Right lobe of liver (tissue), 6 donors: ENCODE measurements at regions not wholly inside any gene's neighbourhood (a gene's known extent, or its start where the extent isn't known, plus 50 kb on each side); places are given as distances from the start of the nearest gene placed in this dataset.

Experiments
- ATAC-seq, 4 donors: fragments of 200-7000 bp; cut with Tn5 transposase; one replicate each; pipeline ENCODE4 v1.9.1; 2020; ENCODE audit warnings: mild to moderate bottlenecking in 4 of 4, moderate library complexity in 4 of 4
- DNase-seq, 3 donors: peaks; one replicate each; pipeline ENCODE4 v3.0.0-alpha.2; 2020
- H3K27ac ChIP-seq, 3 donors: fragments of 200-600 bp; one replicate each; pipeline ENCODE4 v1.8.0; 2022
- H3K27me3 ChIP-seq, 2 donors: fragments of 200-600 bp; one replicate each; pipeline ENCODE4 v1.8.0; 2022
- H3K36me3 ChIP-seq, 4 donors: fragments of 200-600 bp; sonication (generic) in 1 of 4; one replicate each; pipeline versions ENCODE4 v1.5.1 to v1.8.0; 2017 to 2022; ENCODE audit warnings: control low read depth in 1 of 4
- H3K4me1 ChIP-seq, 4 donors: fragments of 200-600 bp; sonication (generic) in 1 of 4; one replicate each; pipeline versions ENCODE4 v1.5.1 to v1.8.0; 2017 to 2022; ENCODE audit warnings: control low read depth in 1 of 4
- H3K4me3 ChIP-seq, 3 donors: fragments of 200-600 bp; one replicate each; pipeline ENCODE4 v1.8.0; 2022
- H3K9me3 ChIP-seq, 4 donors: fragments of 200-600 bp; sonication (generic) in 1 of 4; one replicate each; pipeline versions ENCODE4 v1.5.1 to v1.8.0; 2017 to 2022; ENCODE audit warnings: control low read depth in 1 of 4
- CTCF ChIP-seq, 4 donors: fragments of 200-600 bp in 3 of 4; fragments of 450-650 bp in 1 of 4; IDR thresholded peaks; one replicate each; pipeline versions ENCODE4 v1.5.1 to v1.8.0; 2016 to 2022; ENCODE audit warnings: antibody characterized with exemption in 4 of 4, mild to moderate bottlenecking in 2 of 4
- POLR2A ChIP-seq: fragments of 450-650 bp; IDR thresholded peaks from one replicate; pipeline ENCODE4 v1.6.1; 2017; ENCODE audit warnings: antibody characterized with exemption, mild to moderate bottlenecking
- WGBS: methylation state at CpG from one replicate; pipeline ENCODE4 v1.1.6; 2018; ENCODE audit warnings: low coverage, low lambda C conversion rate; ENCODE audit not compliant: insufficient coverage; ENCODE audit errors: missing lambda C conversion rate; 5-methylcytosine and 5-hydroxymethylcytosine counted together
- intact Hi-C, 2 donors: fragments of 100-400 bp; cut with DNase I; formaldehyde crosslinking; loops; one replicate each; pipeline versions ENCODE4 v1.11.2 to v1.14.1; 2022
- donor health status: DM: no; HTN: yes; CAD: no.
- donor health status: DM: no; HTN: no; CAD: no.
- donor health status: DM: no; HTN: no; CAD: no.
- donor health status: DM: no; HTN: yes; CAD: no.
- donor health status: DM: no; HTN: yes; CAD: no.

- no peaks in the 10 kb centered on the region for H3K9me3 ChIP-seq
- 31% methylated on average over 6 of the region's 6 CpGs for WGBS
- no peaks in the 10 kb centered on the region for H3K4me1 ChIP-seq
- no peak overlapping the region for H3K4me3 ChIP-seq
- no peak for ATAC-seq
- no peak overlapping the region for H3K27ac ChIP-seq
- no peak for TF ChIP-seq POLR2A
- TF ChIP-seq CTCF (IDR thresholded peaks at IDR 0.05): no peak
- H3K36me3 ChIP-seq: no peaks in the 10 kb centered on the region
- DNase-seq: no peak
- intact Hi-C loops: no loop called here
- H3K27me3 ChIP-seq: no peaks in the 10 kb centered on the region
Observed at GRCh38 chrX:39157796-39158195, 356.5 kb downstream of the MID1IP1 start.

- Histone ChIP-seq H3K4me1 (no peaks in the 10 kb centered on the region), H3K4me3 (no peak overlapping the region), H3K36me3 (no peaks in the 10 kb centered on the region), H3K9me3 (no peaks in the 10 kb centered on the region), H3K27me3 (no peaks in the 10 kb centered on the region), H3K27ac (no peak overlapping the region)
- TF ChIP-seq CTCF (IDR thresholded peaks at IDR 0.05) (no peak), POLR2A (no peak)
- no peak for DNase-seq
- intact Hi-C loops: no loop called here
- WGBS: 60% methylated on average over 6 of the region's 11 CpGs
- no peak for ATAC-seq
Observed at GRCh38 chrX:39158801-39159657, 357.8 kb downstream of the MID1IP1 start.

GRCh38 chrX:39159921-39160507, 358.8 kb downstream of the MID1IP1 start:
- DNase-seq: no peak
- Histone ChIP-seq H3K36me3 (no peaks in the 10 kb centered on the region), H3K9me3 (no peaks in the 10 kb centered on the region), H3K27me3 (no peaks in the 10 kb centered on the region), H3K4me1 (no peaks in the 10 kb centered on the region), H3K4me3 (no peak overlapping the region), H3K27ac (no peak overlapping the region)
- WGBS: 47% methylated on average over 4 of the region's 4 CpGs
- no peak for ATAC-seq
- intact Hi-C loops: no loop called here
- TF ChIP-seq POLR2A: no peak
- TF ChIP-seq CTCF (IDR thresholded peaks at IDR 0.05): no peak

GRCh38 chrX:39161611-39162255, 360.5 kb downstream of the MID1IP1 start:
- Histone ChIP-seq H3K9me3 (no peaks in the 10 kb centered on the region), H3K36me3 (no peaks in the 10 kb centered on the region), H3K27me3 (no peaks in the 10 kb centered on the region), H3K4me3 (no peak overlapping the region), H3K27ac (no peak overlapping the region), H3K4me1 (no peaks in the 10 kb centered on the region)
- TF ChIP-seq POLR2A (no peak), CTCF (IDR thresholded peaks at IDR 0.05) (no peak)
- WGBS: 12% methylated on average over 3 of the region's 3 CpGs
- DNase-seq (no peak), ATAC-seq (no peak)
- intact Hi-C loops: no loop called here
